ENCODE measurements at regions not wholly inside any gene's neighbourhood (a gene's known extent, or its start where the extent isn't known, plus 50 kb on each side); places are given as distances from the start of the nearest gene placed in this dataset. TPM values are rescaled to one million over a fixed set of nuclear protein-coding genes. Genes with fewer than 3 reads are reported as not detected.

DNA sequence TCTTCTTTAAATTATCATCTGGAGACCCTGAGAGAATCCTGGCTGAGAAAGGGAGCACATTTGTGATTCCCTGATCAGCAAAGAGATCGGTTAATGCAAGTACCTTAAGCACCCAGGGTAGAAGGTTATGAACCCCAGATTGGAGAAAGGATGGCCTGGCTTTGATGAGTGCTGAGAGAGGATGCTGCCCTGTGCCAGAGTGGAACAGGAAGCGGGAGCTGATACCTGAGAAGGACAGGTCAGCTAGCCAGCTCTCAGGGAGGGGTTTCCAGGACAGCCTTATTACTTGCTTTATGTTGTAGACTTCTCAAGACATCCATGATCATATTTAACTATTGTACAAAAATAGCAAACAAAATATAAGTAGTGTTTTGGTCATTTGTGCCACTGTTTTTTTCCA is 141.9 kb downstream of the GATB start:
- TF ChIP-seq, protein P1, sequence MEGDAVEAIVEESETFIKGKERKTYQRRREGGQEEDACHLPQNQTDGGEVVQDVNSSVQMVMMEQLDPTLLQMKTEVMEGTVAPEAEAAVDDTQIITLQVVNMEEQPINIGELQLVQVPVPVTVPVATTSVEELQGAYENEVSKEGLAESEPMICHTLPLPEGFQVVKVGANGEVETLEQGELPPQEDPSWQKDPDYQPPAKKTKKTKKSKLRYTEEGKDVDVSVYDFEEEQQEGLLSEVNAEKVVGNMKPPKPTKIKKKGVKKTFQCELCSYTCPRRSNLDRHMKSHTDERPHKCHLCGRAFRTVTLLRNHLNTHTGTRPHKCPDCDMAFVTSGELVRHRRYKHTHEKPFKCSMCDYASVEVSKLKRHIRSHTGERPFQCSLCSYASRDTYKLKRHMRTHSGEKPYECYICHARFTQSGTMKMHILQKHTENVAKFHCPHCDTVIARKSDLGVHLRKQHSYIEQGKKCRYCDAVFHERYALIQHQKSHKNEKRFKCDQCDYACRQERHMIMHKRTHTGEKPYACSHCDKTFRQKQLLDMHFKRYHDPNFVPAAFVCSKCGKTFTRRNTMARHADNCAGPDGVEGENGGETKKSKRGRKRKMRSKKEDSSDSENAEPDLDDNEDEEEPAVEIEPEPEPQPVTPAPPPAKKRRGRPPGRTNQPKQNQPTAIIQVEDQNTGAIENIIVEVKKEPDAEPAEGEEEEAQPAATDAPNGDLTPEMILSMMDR (IDR thresholded peaks at IDR 0.05), result no peak
- DNase-seq (ENCODE audit: low spot score), result no peak
- ATAC-seq (ENCODE audit: low FRiP score), result no peak

DNA sequence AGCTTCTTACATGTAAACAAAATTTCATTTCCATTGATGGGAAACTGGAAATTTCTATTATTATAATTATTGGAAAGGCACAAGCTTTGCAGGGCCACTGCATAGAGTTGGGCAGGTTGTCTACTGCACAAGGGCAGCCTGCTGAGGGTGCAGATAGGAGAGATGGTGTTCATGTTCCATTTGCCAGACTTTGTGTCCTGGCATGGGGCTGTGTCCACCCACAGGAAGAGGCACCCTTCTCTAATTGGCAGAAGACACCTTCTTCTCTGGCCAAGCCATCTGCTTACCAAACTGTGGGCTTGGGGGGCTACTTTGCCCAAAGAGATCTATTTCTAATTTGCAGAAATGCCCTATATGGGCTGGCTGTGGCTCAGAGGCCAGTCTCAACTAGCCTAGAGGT is 140.7 kb downstream of the GATB start:
- TF ChIP-seq, protein P1 (IDR thresholded peaks at IDR 0.05), result no peak
- ATAC-seq (ENCODE audit: low FRiP score) (no peak), DNase-seq (ENCODE audit: low spot score) (no peak)

Small RNAs in the stretch of these regions (small RNA-seq; reads per million reads assigned to genes)
- gene RN7SKP35, result not detected

Measured in omental fat pad (tissue), 3 donors.